SU-DHL-6 (cell line): ENCODE measurements at regions not wholly inside any gene's neighbourhood (a gene's known extent, or its start where the extent isn't known, plus 50 kb on each side); places are given as distances from the start of the nearest gene placed in this dataset.

ENCODE experiments used
- H2AFZ ChIP-seq: fragments of 200-600 bp; sonication (generic); 2 replicates; pipeline ENCODE4 v1.6.1; 2014; ENCODE audit warnings: low read depth, mild to moderate bottlenecking, moderate library complexity, mixed read lengths, antibody characterized with exemption, low read length; ENCODE audit not compliant: severe bottlenecking
- H3F3A ChIP-seq: fragments of 200-600 bp; shearing (Covaris generic); 2 replicates; pipeline ENCODE4 v1.6.0; 2016; ENCODE audit warnings: antibody characterized with exemption, mild to moderate bottlenecking; ENCODE audit not compliant: insufficient read depth
- H3K27ac ChIP-seq: fragments of 200-600 bp; sonication (generic); 2 replicates; pipeline ENCODE4 v1.5.1; 2016; ENCODE audit warnings: low read depth, mild to moderate bottlenecking, low read length, moderate library complexity, mixed read lengths
- H3K27me3 ChIP-seq: fragments of 200-600 bp; sonication (generic), shearing (Covaris generic); 2 replicates; pipeline ENCODE4 v1.6.0; 2014; ENCODE audit warnings: mild to moderate bottlenecking, low read length
- H3K36me3 ChIP-seq: fragments of 200-600 bp; sonication (generic); 2 replicates; pipeline ENCODE4 v1.6.1; 2014; ENCODE audit warnings: mild to moderate bottlenecking, low read length, mixed read lengths
- H3K4me2 ChIP-seq: fragments of 300-600, 200-600 bp; shearing (Covaris generic), sonication (generic); 2 replicates; pipeline ENCODE4 v1.6.0; 2014; ENCODE audit warnings: low read length, low read depth, mild to moderate bottlenecking; ENCODE audit not compliant: poor library complexity, severe bottlenecking
- H3K4me3 ChIP-seq: fragments of 200-600 bp; sonication (generic); 2 replicates; pipeline ENCODE4 v1.5.1; 2014; ENCODE audit warnings: antibody characterized with exemption, low read length, mild to moderate bottlenecking, mixed read lengths; ENCODE audit not compliant: insufficient read depth, poor library complexity, severe bottlenecking
- H3K79me2 ChIP-seq: fragments of 200-600 bp; sonication (generic); 2 replicates; pipeline ENCODE4 v1.6.1; 2014; ENCODE audit warnings: mild to moderate bottlenecking, low read length, moderate library complexity; ENCODE audit not compliant: insufficient read depth
- H3K9ac ChIP-seq: fragments of 200-600 bp; sonication (generic); 2 replicates; pipeline ENCODE4 v1.7.0; 2014; ENCODE audit warnings: mild to moderate bottlenecking, low read length
- H3K9me2 ChIP-seq: fragments of 200-600 bp; sonication (generic); replicated peaks from 2 replicates; pipeline ENCODE4 v1.6.1; 2014; ENCODE audit warnings: low read length; ENCODE audit not compliant: insufficient read depth
- H3K9me3 ChIP-seq: fragments of 200-600 bp; sonication (generic); 2 replicates; pipeline ENCODE4 v1.6.1; 2014; ENCODE audit warnings: low read length, mixed read lengths; ENCODE audit not compliant: insufficient read depth
- H4K20me1 ChIP-seq: fragments of 200-600 bp; sonication (generic); 2 replicates; pipeline ENCODE4 v1.6.1; 2014; ENCODE audit warnings: low read depth, mild to moderate bottlenecking, antibody characterized with exemption, low read length, moderate library complexity, mixed read lengths
- CTCF ChIP-seq: fragments of 200-600 bp; sonication (generic); IDR thresholded peaks from one replicate; pipeline ENCODE4 v1.5.1; 2017; ENCODE audit warnings: antibody characterized with exemption, mild to moderate bottlenecking, low read length, moderate library complexity; ENCODE audit not compliant: insufficient read depth, poor library complexity, severe bottlenecking
- EZH2phosphoT487 ChIP-seq: fragments of 200-600 bp; sonication (generic), shearing (Covaris generic); conservative IDR thresholded peaks from 2 replicates; pipeline ENCODE4 v1.6.1; 2018; ENCODE audit warnings: mild to moderate bottlenecking, antibody characterized with exemption, low read length, moderate library complexity, mixed read lengths

- no peaks in the 10 kb centered on the region for H3F3A ChIP-seq
- no peak overlapping the region for H3K4me2 ChIP-seq
- H3K79me2 ChIP-seq = no peaks in the 10 kb centered on the region
- no peak overlapping the region for H3K9ac ChIP-seq
- H4K20me1 ChIP-seq = no peaks in the 10 kb centered on the region
- no peak overlapping the region for H3K4me3 ChIP-seq
- no peaks in the 10 kb centered on the region for H3K9me2 ChIP-seq
- H2AFZ ChIP-seq = no peak overlapping the region
- no peaks in the 10 kb centered on the region for H3K27me3 ChIP-seq
- TF ChIP-seq EZH2phosphoT487 = no peak
- TF ChIP-seq CTCF = no peak
- no peak overlapping the region for H3K27ac ChIP-seq
- H3K36me3 ChIP-seq = no peaks in the 10 kb centered on the region
- H3K9me3 ChIP-seq = no peaks in the 10 kb centered on the region
Observed at GRCh38 chr1:221812088-221812752, 70.3 kb upstream of the DUSP10 start.

GRCh38 chr1:221810406-221810805 is 68.5 kb upstream of the DUSP10 start:
- Histone ChIP-seq H3K9me2 (no peaks in the 10 kb centered on the region), H2AFZ (no peak overlapping the region), H3K27me3 (no peaks in the 10 kb centered on the region), H3K36me3 (no peaks in the 10 kb centered on the region), H3K9me3 (no peaks in the 10 kb centered on the region), H3F3A (no peaks in the 10 kb centered on the region; the same call in 1 of the 2 replicates), H3K27ac (no peak overlapping the region), H3K4me2 (no peak overlapping the region), H3K4me3 (no peak overlapping the region), H3K9ac (no peak overlapping the region), H3K79me2 (no peaks in the 10 kb centered on the region), H4K20me1 (no peaks in the 10 kb centered on the region)
- TF ChIP-seq CTCF (no peak), EZH2phosphoT487 (no peak)

DNA sequence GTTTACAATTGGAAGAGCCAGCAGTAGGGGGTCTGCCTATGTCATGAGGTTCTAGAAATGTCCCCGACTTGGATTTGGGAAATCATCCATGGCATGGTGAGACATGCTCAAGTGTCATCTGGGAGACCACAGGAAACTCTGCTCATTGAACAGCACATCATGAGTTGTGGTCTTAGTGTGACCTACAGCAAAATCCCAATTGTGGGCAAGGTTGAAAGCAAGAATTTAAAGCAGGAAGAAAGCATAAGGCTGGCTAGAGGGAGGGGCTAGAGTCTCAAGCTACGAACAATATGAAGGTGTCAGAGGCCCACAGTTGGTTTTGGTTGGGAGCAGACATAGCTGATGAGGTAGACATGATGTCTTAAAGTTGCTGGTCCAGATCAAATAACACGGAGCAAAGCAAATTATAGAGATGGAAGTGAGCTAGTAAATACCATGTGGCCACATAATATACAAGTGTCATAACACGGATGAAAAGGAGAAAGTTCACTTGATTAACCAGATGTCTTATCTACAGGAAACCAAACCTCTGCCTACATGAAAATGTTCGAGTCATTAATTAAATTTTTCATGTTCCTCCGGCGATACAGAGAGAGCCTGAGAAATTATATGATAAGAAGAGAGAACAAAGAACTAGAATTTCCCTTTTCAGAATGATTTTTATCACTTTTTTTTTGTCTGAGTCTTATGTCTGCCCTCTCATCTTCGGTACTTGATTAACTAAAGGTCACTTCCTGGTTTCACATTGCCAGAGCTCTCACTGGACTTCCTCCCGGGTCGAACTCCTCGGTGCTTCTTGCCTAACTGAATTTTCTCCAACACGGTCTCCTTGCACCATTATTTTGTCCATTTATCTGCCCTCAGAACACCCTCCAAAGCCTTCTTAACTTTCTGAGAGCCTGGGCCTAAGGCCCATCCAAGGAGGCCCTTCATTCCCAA is 67.5 kb upstream of the DUSP10 start:
- Histone ChIP-seq H3K9me3 (no peaks in the 10 kb centered on the region), H3K4me2 (peak overlapping the region; percentile 18), H3K36me3 (no peaks in the 10 kb centered on the region), H4K20me1 (no peaks in the 10 kb centered on the region), H3F3A (peaks cover 7% of the 10 kb centered on the region; the same call in 1 of the 2 replicates), H3K9me2 (no peaks in the 10 kb centered on the region), H3K27ac (no peak overlapping the region), H3K79me2 (no peaks in the 10 kb centered on the region), H3K9ac (no peak overlapping the region), H2AFZ (peak overlapping the region; percentile 53), H3K4me3 (no peak overlapping the region), H3K27me3 (no peaks in the 10 kb centered on the region)
- TF ChIP-seq CTCF (no peak), EZH2phosphoT487 (no peak)
